Prostate gland (tissue), 2 donors: ENCODE measurements at regions not wholly inside any gene's neighbourhood (a gene's known extent, or its start where the extent isn't known, plus 50 kb on each side); places are given as distances from the start of the nearest gene placed in this dataset.

Experiments
- DNase-seq: peaks from one replicate; pipeline ENCODE4 v3.0.0-alpha.2; 2019; ENCODE audit warnings: low spot score
- H3K27ac ChIP-seq, 2 donors: fragments of 200-600 bp; sonication (generic); 2 replicates each; pipeline ENCODE4 v1.5.1; 2017 to 2019
- H3K27me3 ChIP-seq: fragments of 200-600 bp; sonication (generic); replicated peaks from 2 replicates; pipeline ENCODE4 v1.5.1; 2019; ENCODE audit not compliant: insufficient read depth
- H3K36me3 ChIP-seq, 2 donors: fragments of 200-600 bp; sonication (generic); 1 replicate in 1 of 2; 2 replicates in 1 of 2; pipeline versions ENCODE4 v1.5.1 to v1.8.1; 2017 to 2019
- H3K4me1 ChIP-seq: fragments of 200-600 bp; sonication (generic); replicated peaks from 2 replicates; pipeline ENCODE4 v1.5.1; 2019
- H3K4me3 ChIP-seq, 2 donors: fragments of 200-600 bp; sonication (generic); 2 replicates each; pipeline ENCODE4 v1.5.1; 2017 to 2019
- H3K9me3 ChIP-seq: fragments of 200-600 bp; sonication (generic); 2 replicates; pipeline ENCODE4 v1.5.1; 2017
- CTCF ChIP-seq, 4 experiments: fragments of 200-600 bp in 2 of 4; fragments of 450-650 bp in 2 of 4; sonication (generic) in 2 of 4; IDR thresholded peaks; 1 replicate in 3 of 4; 2 replicates in 1 of 4; pipeline ENCODE4 v1.5.1; 2016 to 2019; ENCODE audit warnings: antibody characterized with exemption in 4 of 4, mild to moderate bottlenecking in 2 of 4, moderate library complexity in 2 of 4
- POLR2A ChIP-seq: fragments of 450-650 bp; IDR thresholded peaks from one replicate; pipeline ENCODE4 v1.6.1; 2016; ENCODE audit warnings: antibody characterized with exemption, mild to moderate bottlenecking
- POLR2AphosphoS5 ChIP-seq: sonication (generic); formaldehyde crosslinking; IDR thresholded peaks from one replicate; pipeline ENCODE4 v1.6.1; 2017; ENCODE audit warnings: antibody characterized with exemption
- WGBS: methylation state at CpG from one replicate; pipeline ENCODE4 v1.1.5; 2018; 5-methylcytosine and 5-hydroxymethylcytosine counted together
- intact Hi-C: fragments of 100-400 bp; cut with DNase I; formaldehyde crosslinking; loops from one replicate; pipeline ENCODE4 v1.14.2; 2022

GRCh38 chr11:11192541-11192940 lies 160.5 kb downstream of the CSNK2A3 start:
- Histone ChIP-seq H3K4me3 (no peak overlapping the region), H3K9me3 (no peaks in the 10 kb centered on the region), H3K27me3 (no peaks in the 10 kb centered on the region), H3K27ac (no peak overlapping the region), H3K36me3 (no peaks in the 10 kb centered on the region), H3K4me1 (no peaks in the 10 kb centered on the region)
- intact Hi-C loops = no loop called here
- TF ChIP-seq POLR2A = no peak
- no peak for TF ChIP-seq POLR2AphosphoS5
- no peak for TF ChIP-seq CTCF (IDR thresholded peaks at IDR 0.05)
- 83% methylated on average over 3 of the region's 3 CpGs for WGBS
- no peak for DNase-seq

- intact Hi-C loops = no loop called here
- TF ChIP-seq CTCF (IDR thresholded peaks at IDR 0.05) (no peak), POLR2A (no peak), POLR2AphosphoS5 (no peak)
- no peak for DNase-seq
These were observed 163.5 kb downstream of the CSNK2A3 start for GRCh38 chr11:11189506-11189905.

GRCh38 chr11:11186249-11186648 lies 166.8 kb downstream of the CSNK2A3 start:
- no peak for DNase-seq
- no peak for TF ChIP-seq POLR2AphosphoS5
- no peak for TF ChIP-seq POLR2A
- TF ChIP-seq CTCF (IDR thresholded peaks at IDR 0.05) = no peak
- intact Hi-C loops = no loop called here
- WGBS = 96% methylated on average over 5 of the region's 5 CpGs
- Histone ChIP-seq H3K27ac (no peak overlapping the region), H3K27me3 (no peaks in the 10 kb centered on the region), H3K9me3 (no peaks in the 10 kb centered on the region), H3K36me3 (no peaks in the 10 kb centered on the region), H3K4me1 (no peaks in the 10 kb centered on the region), H3K4me3 (no peak overlapping the region)

More at GRCh38 chr11:11189506-11189905, 163.5 kb downstream of the CSNK2A3 start:
- Histone ChIP-seq H3K9me3 (no peaks in the 10 kb centered on the region), H3K4me1 (no peaks in the 10 kb centered on the region), H3K4me3 (no peak overlapping the region), H3K27me3 (no peaks in the 10 kb centered on the region), H3K27ac (no peak overlapping the region), H3K36me3 (no peaks in the 10 kb centered on the region)
- WGBS = 68% methylated on average over 3 of the region's 3 CpGs

GRCh38 chr11:11182261-11182660 lies 170.8 kb downstream of the CSNK2A3 start:
- Histone ChIP-seq H3K36me3 (no peaks in the 10 kb centered on the region), H3K27ac (no peak overlapping the region), H3K9me3 (no peaks in the 10 kb centered on the region), H3K27me3 (no peaks in the 10 kb centered on the region), H3K4me1 (no peaks in the 10 kb centered on the region), H3K4me3 (no peak overlapping the region)
- intact Hi-C loops = no loop called here
- TF ChIP-seq POLR2AphosphoS5 = no peak
- no peak for TF ChIP-seq POLR2A
- no peak for TF ChIP-seq CTCF (IDR thresholded peaks at IDR 0.05)
- no peak for DNase-seq
- WGBS = 91% methylated on average over 14 of the region's 14 CpGs

DNA sequence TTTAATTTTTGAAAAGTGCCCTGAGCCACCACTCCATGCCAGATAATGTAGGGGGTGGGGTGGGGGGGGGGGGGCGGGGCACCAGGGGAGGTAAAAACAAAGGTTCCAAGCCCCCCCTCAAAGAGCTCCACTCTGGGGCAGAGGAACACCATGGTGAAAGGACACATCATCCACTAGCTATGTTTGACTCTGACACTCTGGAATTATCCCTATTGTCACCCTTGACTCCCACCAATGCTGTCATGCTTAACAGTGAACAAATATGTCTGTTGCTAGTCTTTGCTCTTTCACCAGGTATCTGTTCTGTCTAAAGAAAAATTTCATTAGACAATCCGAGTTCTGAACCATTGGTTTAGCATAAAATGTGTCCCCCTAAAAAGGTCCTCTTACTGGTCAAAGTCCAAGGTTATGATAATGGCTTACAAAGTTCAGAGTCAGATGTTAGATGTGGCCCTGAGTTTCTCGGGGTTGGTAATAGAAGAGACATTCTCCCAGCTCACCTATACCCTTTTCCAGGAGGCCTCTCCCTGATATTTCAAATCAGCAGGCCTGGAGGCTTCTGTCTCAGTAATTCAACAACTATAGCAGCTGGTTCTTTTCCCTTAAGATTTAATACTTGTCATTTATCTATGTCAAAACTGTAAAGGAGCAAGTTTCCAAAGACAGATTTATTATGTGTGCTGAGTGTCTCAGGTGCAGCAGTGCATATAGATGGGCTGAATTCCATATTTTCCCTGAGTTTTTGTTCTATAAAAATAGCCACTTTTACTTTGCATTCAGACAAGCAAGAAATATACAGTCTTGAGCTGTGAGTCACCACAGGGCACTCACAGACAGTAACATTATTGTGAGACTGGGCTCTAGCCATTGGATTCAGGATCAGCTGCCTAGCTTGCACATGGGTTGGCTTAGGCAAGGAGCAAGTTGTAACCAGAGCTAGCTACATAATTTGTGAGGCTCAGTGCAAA lies 174.1 kb downstream of the CSNK2A3 start:
- no peaks in the 10 kb centered on the region for H3K9me3 ChIP-seq

More for the DNA sequence above, 174.1 kb downstream of the CSNK2A3 start:
- H3K36me3 ChIP-seq = no peaks in the 10 kb centered on the region
- no peaks in the 10 kb centered on the region for H3K4me1 ChIP-seq
- WGBS = 53% methylated on average over 3 of the region's 3 CpGs
- H3K27me3 ChIP-seq = no peaks in the 10 kb centered on the region
- peak; percentile 37 for DNase-seq
- intact Hi-C loops = no loop called here
- no peak overlapping the region for H3K4me3 ChIP-seq
- peak overlapping the region in 1 of 2 donors; percentile 8 for H3K27ac ChIP-seq
- TF ChIP-seq POLR2A (no peak), POLR2AphosphoS5 (peak; percentile 62)
